Endothelial cell of umbilical vein (primary cell): ENCODE measurements at regions not wholly inside any gene's neighbourhood (a gene's known extent, or its start where the extent isn't known, plus 50 kb on each side); places are given as distances from the start of the nearest gene placed in this dataset.

ENCODE experiments used
- BruUV-seq: library from RNA; stranded (reverse); fragments of 400-500 nt; replicated peaks from 2 replicates; lab custom pipeline; 2021; lab: Mats Ljungman, UMichigan
- CTCF ChIA-PET: fragments of 300-600, 350-600 bp; sonication (Branson Sonifier 250); formaldehyde crosslinking; loops from one replicate; lab custom pipeline; 2021; ENCODE audit warnings: antibody characterized with exemption, inconsistent platforms; lab: Charles Lee
- POLR2A ChIA-PET: fragments of 300-600, 350-600 bp; sonication (Branson Sonifier 250); formaldehyde crosslinking; loops from one replicate; lab custom pipeline; 2021; ENCODE audit warnings: antibody characterized with exemption, inconsistent platforms; lab: Charles Lee
- DNase-seq: peaks from one replicate; pipeline ENCODE4 v3.0.0-alpha.2; 2011; ENCODE audit warnings: low read depth, low spot score
- FAIRE-seq: peaks from 2 replicates; lab custom pipeline; 2011; peaks lifted over from hg19 to GRCh38; lab: Jason Lieb, UNC
- H2AFZ ChIP-seq: 2 replicates; pipeline ENCODE4 v1.6.0; 2012; ENCODE audit warnings: low read depth, low read length, control low read depth, inconsistent platforms
- H3K27ac ChIP-seq: 2 replicates; pipeline ENCODE4 v1.5.1; 2011; ENCODE audit warnings: low read depth, mild to moderate bottlenecking, control low read depth, low read length, moderate library complexity; ENCODE audit not compliant: insufficient read depth
- H3K27me3 ChIP-seq, 2 experiments: 2 replicates each; pipeline versions ENCODE4 v1.6.0 to v1.6.1; 2011; ENCODE audit warnings: low read length in 2 of 2, mixed read lengths in 1 of 2; ENCODE audit not compliant: control insufficient read depth in 2 of 2, insufficient read depth in 2 of 2
- H3K36me3 ChIP-seq, 2 experiments: 2 replicates in 1 of 2; 3 replicates in 1 of 2; pipeline ENCODE4 v1.5.1; 2011; ENCODE audit warnings: low read length in 2 of 2, mild to moderate bottlenecking in 1 of 2, moderate library complexity in 1 of 2; ENCODE audit not compliant: control insufficient read depth in 2 of 2, insufficient read depth in 2 of 2; ENCODE audit errors: extremely low read depth in 1 of 2
- H3K4me1 ChIP-seq: 3 replicates; pipeline ENCODE4 v1.5.1; 2011; ENCODE audit warnings: mild to moderate bottlenecking, low read length; ENCODE audit not compliant: control insufficient read depth, insufficient read depth; ENCODE audit errors: extremely low read depth
- H3K4me2 ChIP-seq: 2 replicates; pipeline ENCODE4 v1.6.1; 2011; ENCODE audit warnings: low read length, control low read depth, mixed read lengths; ENCODE audit not compliant: insufficient read depth
- H3K4me3 ChIP-seq, 3 experiments: fragments of 200-600 bp in 1 of 3; sonication (generic), shearing (Covaris generic) in 1 of 3; replicated peaks in 1 of 3; 2 replicates each; pipeline ENCODE4 v1.5.1; 2011 to 2016; ENCODE audit warnings: control low read depth in 3 of 3, low read length in 3 of 3, mild to moderate bottlenecking in 2 of 3, inconsistent platforms in 1 of 3, low read depth in 1 of 3, moderate library complexity in 1 of 3; ENCODE audit not compliant: insufficient read depth in 1 of 3
- H3K79me2 ChIP-seq: 2 replicates; pipeline ENCODE4 v1.6.0; 2012; ENCODE audit warnings: low read length, inconsistent platforms; ENCODE audit not compliant: control insufficient read depth, insufficient read depth
- H3K9ac ChIP-seq: replicated peaks from 2 replicates; pipeline ENCODE3; 2011; ENCODE audit warnings: low read length, control low read depth; ENCODE audit not compliant: insufficient read depth; ENCODE audit errors: extremely low read depth
- H3K9me1 ChIP-seq: replicated peaks from 3 replicates; pipeline ENCODE4 v1.6.0; 2011; ENCODE audit warnings: mild to moderate bottlenecking, low read length; ENCODE audit not compliant: control insufficient read depth, insufficient read depth; ENCODE audit errors: extremely low read depth
- H3K9me3 ChIP-seq: replicated peaks from 2 replicates; pipeline ENCODE4 v1.5.1; 2012; ENCODE audit warnings: low read length, inconsistent platforms; ENCODE audit not compliant: control insufficient read depth, insufficient read depth
- H4K20me1 ChIP-seq: replicated peaks from 2 replicates; pipeline ENCODE3; 2011; ENCODE audit warnings: mild to moderate bottlenecking, low read length; ENCODE audit not compliant: control insufficient read depth, insufficient read depth; ENCODE audit errors: extremely low read depth
- EZH2 ChIP-seq: IDR thresholded peaks from 2 replicates; pipeline ENCODE4 v1.6.1; 2012; ENCODE audit warnings: borderline replicate concordance, low read depth, mild to moderate bottlenecking, moderate library complexity, low read length, inconsistent platforms; ENCODE audit not compliant: severe bottlenecking
- FOS ChIP-seq: IDR thresholded peaks from 2 replicates; pipeline ENCODE4 v1.6.1; 2011; ENCODE audit warnings: mild to moderate bottlenecking, low read length, moderate library complexity, borderline replicate concordance; ENCODE audit not compliant: insufficient read depth
- GATA2 ChIP-seq: IDR thresholded peaks from 2 replicates; pipeline ENCODE4 v1.7.0; 2011; ENCODE audit warnings: low read depth, mild to moderate bottlenecking, moderate library complexity, mixed read lengths, low read length; ENCODE audit not compliant: insufficient read length, insufficient read depth
- JUN ChIP-seq: IDR thresholded peaks from 2 replicates; pipeline ENCODE4 v1.6.1; 2011; ENCODE audit warnings: borderline replicate concordance, low read depth; ENCODE audit not compliant: insufficient read length, insufficient read depth
- MYC ChIP-seq: IDR thresholded peaks from one replicate; pipeline ENCODE4 v1.6.1; 2011; ENCODE audit warnings: mild to moderate bottlenecking, low read depth, low read length
- POLR2A ChIP-seq: IDR thresholded peaks from 2 replicates; pipeline ENCODE4 v1.6.1; 2012; ENCODE audit warnings: low read depth, mild to moderate bottlenecking, control low read depth, low read length
- POLR2AphosphoS5 ChIP-seq: IDR thresholded peaks from 2 replicates; pipeline ENCODE4 v1.6.1; 2012; ENCODE audit warnings: low read depth, mild to moderate bottlenecking, control low read depth, low read length, moderate library complexity; ENCODE audit not compliant: insufficient read depth
- dilution Hi-C: fragments of 300-500 bp; cut with MboI; formaldehyde crosslinking; loops from one replicate; pipeline ENCODE4 v1.15.0; 2019; ENCODE audit warnings: low sequenced_read_pairs; ENCODE audit not compliant: extremely low pct_ligation_motif_present
- intact Hi-C: fragments of 100-400 bp; cut with micrococcal nuclease; formaldehyde crosslinking; loops from one replicate; pipeline ENCODE4 v1.10.0; 2022
- TF ChIP-seq, protein P1 (sequence below): IDR thresholded peaks from 2 replicates; pipeline ENCODE4 v1.6.1; 2011; ENCODE audit not compliant: insufficient read depth, insufficient read length
- TF ChIP-seq, protein P2 (sequence below), 2 donors: IDR thresholded peaks; 1 replicate in 1 of 2; 2 replicates in 1 of 2; pipeline ENCODE4 v1.5.1; 2011; ENCODE audit warnings: low read length in 2 of 2, mild to moderate bottlenecking in 2 of 2, moderate library complexity in 2 of 2, control low read depth in 1 of 2, inconsistent platforms in 1 of 2, low read depth in 1 of 2; ENCODE audit not compliant: insufficient read depth in 1 of 2; ENCODE audit errors: extremely low read depth in 1 of 2

DNA sequence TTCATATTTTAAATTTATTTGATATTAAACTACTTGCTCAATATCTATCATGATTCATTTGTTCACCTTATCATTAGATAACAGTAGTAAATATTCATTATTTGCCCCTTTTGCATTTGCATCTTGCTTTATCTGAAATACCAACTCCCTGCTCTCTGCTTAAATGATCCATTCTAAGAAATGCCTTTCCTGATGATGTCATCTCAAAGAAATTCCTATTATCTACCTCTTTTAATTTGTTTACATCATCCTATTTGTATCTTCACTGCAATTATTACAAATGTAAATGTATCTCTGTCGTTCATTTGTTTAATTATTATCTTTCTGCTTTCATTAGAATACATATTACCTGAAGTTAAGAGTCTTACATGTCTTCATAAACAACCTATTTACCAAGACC is 549.9 kb downstream of the CBLN2 start:
- Histone ChIP-seq H3K9me1 (no peaks in the 10 kb centered on the region), H3K4me2 (no peak overlapping the region), H3K27ac (no peak overlapping the region), H3K27me3 (no peaks in the 10 kb centered on the region), H4K20me1 (no peaks in the 10 kb centered on the region), H2AFZ (no peak overlapping the region), H3K79me2 (no peaks in the 10 kb centered on the region), H3K9ac (no peak overlapping the region), H3K4me1 (no peaks in the 10 kb centered on the region), H3K4me3 (no peak overlapping the region), H3K9me3 (no peaks in the 10 kb centered on the region), H3K36me3 (no peaks in the 10 kb centered on the region)
- dilution Hi-C loops (no loop called here), intact Hi-C loops (no loop called here)
- BruUV-seq, result no TSS peak
- CTCF ChIA-PET, result no interaction called here
- POLR2A ChIA-PET, result no interaction called here
- DNase-seq, result no peak
- TF ChIP-seq GATA2 (no peak), JUN (no peak)
- TF ChIP-seq, protein P1, sequence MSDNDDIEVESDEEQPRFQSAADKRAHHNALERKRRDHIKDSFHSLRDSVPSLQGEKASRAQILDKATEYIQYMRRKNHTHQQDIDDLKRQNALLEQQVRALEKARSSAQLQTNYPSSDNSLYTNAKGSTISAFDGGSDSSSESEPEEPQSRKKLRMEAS, result no peak
- no peak for FAIRE-seq

DNA sequence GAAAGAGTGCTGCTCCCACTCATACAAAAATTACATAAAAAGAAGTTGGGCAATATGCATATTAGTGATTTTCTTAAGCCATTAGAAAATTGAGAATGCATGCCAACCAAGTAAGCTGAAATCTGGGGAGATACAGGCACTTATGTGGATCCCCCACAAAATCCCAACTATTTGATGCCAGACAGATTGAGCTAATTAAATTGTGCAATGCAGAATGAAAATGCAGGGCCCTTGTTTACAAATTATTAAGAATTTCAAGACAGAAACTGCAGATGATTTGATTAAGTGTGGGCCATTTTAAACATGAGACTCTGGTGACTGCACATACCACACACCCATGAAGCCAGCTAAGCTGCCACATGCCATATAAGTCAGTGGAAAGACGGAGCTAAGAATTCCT is 554.5 kb downstream of the CBLN2 start:
- H3K4me2 ChIP-seq, result no peak overlapping the region
- H3K27me3 ChIP-seq, result no peaks in the 10 kb centered on the region
- no peaks in the 10 kb centered on the region for H3K79me2 ChIP-seq
- H3K9me3 ChIP-seq, result peaks cover 2% of the 10 kb centered on the region
- no peak for DNase-seq
- no peaks in the 10 kb centered on the region for H3K9me1 ChIP-seq
- no peak overlapping the region for H3K27ac ChIP-seq
- CTCF ChIA-PET, result no interaction called here
- no TSS peak for BruUV-seq
- no peaks in the 10 kb centered on the region for H3K4me1 ChIP-seq
- H2AFZ ChIP-seq, result no peak overlapping the region
- dilution Hi-C loops, result no loop called here
- no peak overlapping the region for H3K4me3 ChIP-seq
- POLR2A ChIA-PET, result no interaction called here
- intact Hi-C loops, result no loop called here
- TF ChIP-seq, protein P1, result no peak
- TF ChIP-seq MYC, result no peak
- TF ChIP-seq POLR2AphosphoS5, result no peak
- TF ChIP-seq GATA2, result no peak
- TF ChIP-seq, protein P2, sequence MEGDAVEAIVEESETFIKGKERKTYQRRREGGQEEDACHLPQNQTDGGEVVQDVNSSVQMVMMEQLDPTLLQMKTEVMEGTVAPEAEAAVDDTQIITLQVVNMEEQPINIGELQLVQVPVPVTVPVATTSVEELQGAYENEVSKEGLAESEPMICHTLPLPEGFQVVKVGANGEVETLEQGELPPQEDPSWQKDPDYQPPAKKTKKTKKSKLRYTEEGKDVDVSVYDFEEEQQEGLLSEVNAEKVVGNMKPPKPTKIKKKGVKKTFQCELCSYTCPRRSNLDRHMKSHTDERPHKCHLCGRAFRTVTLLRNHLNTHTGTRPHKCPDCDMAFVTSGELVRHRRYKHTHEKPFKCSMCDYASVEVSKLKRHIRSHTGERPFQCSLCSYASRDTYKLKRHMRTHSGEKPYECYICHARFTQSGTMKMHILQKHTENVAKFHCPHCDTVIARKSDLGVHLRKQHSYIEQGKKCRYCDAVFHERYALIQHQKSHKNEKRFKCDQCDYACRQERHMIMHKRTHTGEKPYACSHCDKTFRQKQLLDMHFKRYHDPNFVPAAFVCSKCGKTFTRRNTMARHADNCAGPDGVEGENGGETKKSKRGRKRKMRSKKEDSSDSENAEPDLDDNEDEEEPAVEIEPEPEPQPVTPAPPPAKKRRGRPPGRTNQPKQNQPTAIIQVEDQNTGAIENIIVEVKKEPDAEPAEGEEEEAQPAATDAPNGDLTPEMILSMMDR (IDR thresholded peaks at IDR 0.05; ENCODE audit: extremely low read depth in 1 of 2, insufficient read depth in 1 of 2, low read depth in 1 of 2, low read length in 2 of 2), result no peak
- no peak for TF ChIP-seq FOS
- no peak for TF ChIP-seq JUN
- TF ChIP-seq EZH2, result no peak
- TF ChIP-seq POLR2A, result no peak
- no peaks in the 10 kb centered on the region for H3K36me3 ChIP-seq
- H4K20me1 ChIP-seq, result no peaks in the 10 kb centered on the region
- FAIRE-seq, result no peak
- no peak overlapping the region for H3K9ac ChIP-seq
